ENCODE measurements at regions not wholly inside any gene's neighbourhood (a gene's known extent, or its start where the extent isn't known, plus 50 kb on each side); places are given as distances from the start of the nearest gene placed in this dataset.

- DNase-seq (ENCODE audit: low read depth, low spot score): no peak
- no peak for TF ChIP-seq CTCF (IDR thresholded peaks at IDR 0.05; ENCODE audit: low read depth, low read length)
- ChIA-PET CTCF (no interaction called here), POLR2A (no interaction called here)
- H3K27ac ChIP-seq (ENCODE audit: low read depth, low read length): no peak overlapping the region
- peaks cover 5% of the 10 kb centered on the region for H3K9me3 ChIP-seq (ENCODE audit: control insufficient read depth, insufficient read depth, low read length)
- no peaks in the 10 kb centered on the region for H3K27me3 ChIP-seq (ENCODE audit: control insufficient read depth, insufficient read depth, low read length)
- H3K4me3 ChIP-seq (ENCODE audit: low read depth, low read length): no peak overlapping the region
These were observed 461.5 kb downstream of the RMST start for GRCh38 chr12:97924122-97924521.

- no peak overlapping the region for H3K4me3 ChIP-seq (ENCODE audit: low read depth, low read length)
- ChIA-PET CTCF (no interaction called here), POLR2A (no interaction called here)
- H3K27me3 ChIP-seq (ENCODE audit: control insufficient read depth, insufficient read depth, low read length): no peaks in the 10 kb centered on the region
- H3K27ac ChIP-seq (ENCODE audit: low read depth, low read length): no peak overlapping the region
- no peak for DNase-seq (ENCODE audit: low read depth, low spot score)
- no peaks in the 10 kb centered on the region; the same call in 1 of the 2 replicates for H3K9me3 ChIP-seq (ENCODE audit: control insufficient read depth, insufficient read depth, low read length)
- TF ChIP-seq CTCF (IDR thresholded peaks at IDR 0.05; ENCODE audit: low read depth, low read length): no peak
These were observed 465.4 kb downstream of the RMST start for GRCh38 chr12:97927977-97928376.

- POLR2A ChIA-PET: no interaction called here
- no peak for TF ChIP-seq CTCF (IDR thresholded peaks at IDR 0.05; ENCODE audit: low read depth, low read length)
- no peak for DNase-seq (ENCODE audit: low read depth, low spot score)
- peaks cover 7% of the 10 kb centered on the region for H3K9me3 ChIP-seq (ENCODE audit: control insufficient read depth, insufficient read depth, low read length)
- CTCF ChIA-PET: no interaction called here
- no peak overlapping the region for H3K27ac ChIP-seq (ENCODE audit: low read depth, low read length)
- no peak overlapping the region for H3K4me3 ChIP-seq (ENCODE audit: low read depth, low read length)
- no peaks in the 10 kb centered on the region for H3K27me3 ChIP-seq (ENCODE audit: control insufficient read depth, insufficient read depth, low read length)
These were observed 473.6 kb downstream of the RMST start for GRCh38 chr12:97936165-97936564.

GRCh38 chr12:97938031-97938430 lies 475.4 kb downstream of the RMST start:
- no peak for DNase-seq (ENCODE audit: low read depth, low spot score)
- POLR2A ChIA-PET: no interaction called here
- CTCF ChIA-PET: no interaction called here

GRCh38 chr12:97939156-97939555 lies 476.6 kb downstream of the RMST start:
- POLR2A ChIA-PET: no interaction called here
- peaks cover 7% of the 10 kb centered on the region for H3K9me3 ChIP-seq (ENCODE audit: control insufficient read depth, insufficient read depth, low read length)
- no peak overlapping the region for H3K4me3 ChIP-seq (ENCODE audit: low read depth, low read length)
- no peak for TF ChIP-seq CTCF (IDR thresholded peaks at IDR 0.05; ENCODE audit: low read depth, low read length)
- H3K27me3 ChIP-seq (ENCODE audit: control insufficient read depth, insufficient read depth, low read length): no peaks in the 10 kb centered on the region
- DNase-seq (ENCODE audit: low read depth, low spot score): no peak
- H3K27ac ChIP-seq (ENCODE audit: low read depth, low read length): no peak overlapping the region
- CTCF ChIA-PET: no interaction called here

More at GRCh38 chr12:97938031-97938430, 475.4 kb downstream of the RMST start:
- H3K27ac ChIP-seq (ENCODE audit: low read depth, low read length): no peak overlapping the region
- no peaks in the 10 kb centered on the region for H3K27me3 ChIP-seq (ENCODE audit: control insufficient read depth, insufficient read depth, low read length)
- no peak for TF ChIP-seq CTCF (IDR thresholded peaks at IDR 0.05; ENCODE audit: low read depth, low read length)
- H3K9me3 ChIP-seq (ENCODE audit: control insufficient read depth, insufficient read depth, low read length): peaks cover 7% of the 10 kb centered on the region
- no peak overlapping the region for H3K4me3 ChIP-seq (ENCODE audit: low read depth, low read length)

All from AG04450 (cell line).